DOHH2 (cell line): ENCODE measurements at regions not wholly inside any gene's neighbourhood (a gene's known extent, or its start where the extent isn't known, plus 50 kb on each side); places are given as distances from the start of the nearest gene placed in this dataset.

Experiments used
- CTCF ChIP-seq: fragments of 200-600 bp; sonication (generic); IDR thresholded peaks from one replicate; pipeline ENCODE4 v1.5.1; 2014; ENCODE audit warnings: antibody characterized with exemption, mild to moderate bottlenecking, low read depth, low read length; ENCODE audit not compliant: poor library complexity, severe bottlenecking
- EZH2phosphoT487 ChIP-seq: fragments of 200-600 bp; sonication (generic); IDR thresholded peaks from 2 replicates; pipeline ENCODE4 v1.6.1; 2017; ENCODE audit warnings: borderline replicate concordance, mild to moderate bottlenecking, antibody characterized with exemption, low read length, moderate library complexity, mixed read lengths

- TF ChIP-seq CTCF (no peak), EZH2phosphoT487 (no peak)
These were observed 316.6 kb downstream of the FOXL1 start for GRCh38 chr16:86894925-86895324.
